ENCODE measurements at regions not wholly inside any gene's neighbourhood (a gene's known extent, or its start where the extent isn't known, plus 50 kb on each side); places are given as distances from the start of the nearest gene placed in this dataset.

DNA sequence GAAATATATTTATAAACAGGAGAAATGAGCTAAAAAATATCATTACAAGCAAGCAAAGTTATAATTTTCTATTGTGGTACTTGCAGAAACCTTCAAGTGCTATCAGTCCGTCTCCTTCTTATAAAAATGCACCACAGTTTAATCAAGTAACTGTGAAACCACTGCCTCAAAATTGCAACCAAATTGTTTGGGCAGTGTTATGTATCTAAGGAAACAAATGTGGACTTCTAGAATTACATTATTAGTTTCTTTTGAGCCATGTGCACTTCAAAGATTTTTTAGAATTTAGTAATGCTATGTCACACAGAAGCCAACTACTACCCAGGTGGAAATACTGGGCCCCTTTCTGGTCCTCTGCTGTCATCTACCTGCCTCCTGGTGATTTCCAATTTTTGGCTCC is 495.6 kb downstream of the NYAP2 start:
- Mint-ChIP-seq H3K27me3 (ENCODE audit: unreplicated experiment) (no peaks in the 10 kb centered on the region), H3K27ac (ENCODE audit: unreplicated experiment) (peak overlapping the region; percentile 5), H3K9me3 (ENCODE audit: unreplicated experiment) (peaks cover 11% of the 10 kb centered on the region), H3K36me3 (ENCODE audit: unreplicated experiment) (no peaks in the 10 kb centered on the region), H3K4me1 (ENCODE audit: unreplicated experiment) (peaks cover 15% of the 10 kb centered on the region), H3K4me3 (ENCODE audit: unreplicated experiment) (no peak overlapping the region)
- TF ChIP-seq, protein P1, sequence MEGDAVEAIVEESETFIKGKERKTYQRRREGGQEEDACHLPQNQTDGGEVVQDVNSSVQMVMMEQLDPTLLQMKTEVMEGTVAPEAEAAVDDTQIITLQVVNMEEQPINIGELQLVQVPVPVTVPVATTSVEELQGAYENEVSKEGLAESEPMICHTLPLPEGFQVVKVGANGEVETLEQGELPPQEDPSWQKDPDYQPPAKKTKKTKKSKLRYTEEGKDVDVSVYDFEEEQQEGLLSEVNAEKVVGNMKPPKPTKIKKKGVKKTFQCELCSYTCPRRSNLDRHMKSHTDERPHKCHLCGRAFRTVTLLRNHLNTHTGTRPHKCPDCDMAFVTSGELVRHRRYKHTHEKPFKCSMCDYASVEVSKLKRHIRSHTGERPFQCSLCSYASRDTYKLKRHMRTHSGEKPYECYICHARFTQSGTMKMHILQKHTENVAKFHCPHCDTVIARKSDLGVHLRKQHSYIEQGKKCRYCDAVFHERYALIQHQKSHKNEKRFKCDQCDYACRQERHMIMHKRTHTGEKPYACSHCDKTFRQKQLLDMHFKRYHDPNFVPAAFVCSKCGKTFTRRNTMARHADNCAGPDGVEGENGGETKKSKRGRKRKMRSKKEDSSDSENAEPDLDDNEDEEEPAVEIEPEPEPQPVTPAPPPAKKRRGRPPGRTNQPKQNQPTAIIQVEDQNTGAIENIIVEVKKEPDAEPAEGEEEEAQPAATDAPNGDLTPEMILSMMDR (IDR thresholded peaks at IDR 0.05), result no peak
- no peak for DNase-seq (ENCODE audit: extremely low spot score, unreplicated experiment)

- peak overlapping the region; percentile 64 for H3K27ac Mint-ChIP-seq (ENCODE audit: unreplicated experiment)
- peaks cover 19% of the 10 kb centered on the region for H3K4me1 Mint-ChIP-seq (ENCODE audit: unreplicated experiment)
- TF ChIP-seq, protein P1 (IDR thresholded peaks at IDR 0.05), result no peak
- H3K9me3 Mint-ChIP-seq (ENCODE audit: unreplicated experiment), result peaks cover 9% of the 10 kb centered on the region
- DNase-seq (ENCODE audit: extremely low spot score, unreplicated experiment), result no peak
- no peaks in the 10 kb centered on the region for H3K36me3 Mint-ChIP-seq (ENCODE audit: unreplicated experiment)
- no peaks in the 10 kb centered on the region for H3K27me3 Mint-ChIP-seq (ENCODE audit: unreplicated experiment)
- H3K4me3 Mint-ChIP-seq (ENCODE audit: unreplicated experiment), result no peak overlapping the region
Measured at GRCh38 chr2:225894236-225894980, 494.9 kb downstream of the NYAP2 start.

DNA sequence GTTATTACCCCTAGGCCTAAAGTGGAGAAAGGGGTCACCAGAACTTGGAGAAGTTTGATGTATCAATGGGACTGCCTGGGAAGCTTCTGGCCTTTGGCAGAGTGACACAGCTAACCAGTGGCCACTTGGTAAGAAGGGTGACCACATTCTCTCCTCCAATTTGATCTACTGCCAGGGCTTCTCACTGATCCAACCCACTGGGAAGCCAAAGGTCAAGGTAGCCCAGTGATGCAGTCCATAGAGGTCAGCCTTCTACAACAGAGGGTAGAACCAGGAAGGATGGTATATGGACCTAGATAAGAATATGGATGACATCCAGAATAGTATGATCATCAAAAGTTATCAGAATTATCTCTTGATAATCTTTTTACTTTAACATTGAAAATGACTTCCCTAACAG is 493.6 kb downstream of the NYAP2 start:
- TF ChIP-seq, protein P1 (IDR thresholded peaks at IDR 0.05), result no peak
- Mint-ChIP-seq H3K36me3 (ENCODE audit: unreplicated experiment) (no peaks in the 10 kb centered on the region), H3K4me3 (ENCODE audit: unreplicated experiment) (no peak overlapping the region), H3K9me3 (ENCODE audit: unreplicated experiment) (no peaks in the 10 kb centered on the region), H3K27ac (ENCODE audit: unreplicated experiment) (no peak overlapping the region), H3K27me3 (ENCODE audit: unreplicated experiment) (no peaks in the 10 kb centered on the region), H3K4me1 (ENCODE audit: unreplicated experiment) (peaks cover 20% of the 10 kb centered on the region)
- no peak for DNase-seq (ENCODE audit: extremely low spot score, unreplicated experiment)

- no peaks in the 10 kb centered on the region for H3K36me3 Mint-ChIP-seq (ENCODE audit: unreplicated experiment)
- peaks cover 20% of the 10 kb centered on the region for H3K4me1 Mint-ChIP-seq (ENCODE audit: unreplicated experiment)
Measured at GRCh38 chr2:225891771-225892170, 492.3 kb downstream of the NYAP2 start.

DNA sequence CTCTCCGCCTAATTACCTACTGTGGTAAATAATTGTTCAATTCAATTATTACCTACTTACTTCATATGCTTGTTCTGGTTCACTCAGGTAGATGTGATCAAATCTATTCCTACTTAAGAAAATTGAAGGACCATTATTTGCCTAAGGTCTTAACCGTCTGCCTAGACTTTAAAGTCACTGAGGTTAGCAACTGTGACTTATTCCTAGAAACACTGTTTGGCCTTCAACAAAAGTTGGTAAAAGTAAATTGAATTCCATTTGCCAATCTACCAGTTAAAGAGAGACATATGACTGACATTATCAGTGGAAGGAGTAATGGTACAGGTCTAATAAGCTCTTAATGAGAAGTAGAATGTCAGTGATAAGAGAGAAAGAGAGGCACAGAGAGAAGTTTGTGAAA is 491.5 kb downstream of the NYAP2 start:
- no peak overlapping the region for H3K27ac Mint-ChIP-seq (ENCODE audit: unreplicated experiment)
- H3K4me1 Mint-ChIP-seq (ENCODE audit: unreplicated experiment), result peaks cover 20% of the 10 kb centered on the region
- no peaks in the 10 kb centered on the region for H3K27me3 Mint-ChIP-seq (ENCODE audit: unreplicated experiment)
- DNase-seq (ENCODE audit: extremely low spot score, unreplicated experiment), result no peak
- no peak overlapping the region for H3K4me3 Mint-ChIP-seq (ENCODE audit: unreplicated experiment)
- H3K9me3 Mint-ChIP-seq (ENCODE audit: unreplicated experiment), result no peaks in the 10 kb centered on the region
- H3K36me3 Mint-ChIP-seq (ENCODE audit: unreplicated experiment), result no peaks in the 10 kb centered on the region
- TF ChIP-seq, protein P1 (IDR thresholded peaks at IDR 0.05), result no peak

More at GRCh38 chr2:225891771-225892170, 492.3 kb downstream of the NYAP2 start:
- TF ChIP-seq, protein P1 (IDR thresholded peaks at IDR 0.05), result no peak
- H3K27me3 Mint-ChIP-seq (ENCODE audit: unreplicated experiment), result no peaks in the 10 kb centered on the region
- H3K27ac Mint-ChIP-seq (ENCODE audit: unreplicated experiment), result no peak overlapping the region
- no peaks in the 10 kb centered on the region for H3K9me3 Mint-ChIP-seq (ENCODE audit: unreplicated experiment)
- no peak for DNase-seq (ENCODE audit: extremely low spot score, unreplicated experiment)
- H3K4me3 Mint-ChIP-seq (ENCODE audit: unreplicated experiment), result no peak overlapping the region

Measured in osteocyte (in vitro differentiated cells).